HG03442 (cell line): ENCODE measurements at regions not wholly inside any gene's neighbourhood (a gene's known extent, or its start where the extent isn't known, plus 50 kb on each side); places are given as distances from the start of the nearest gene placed in this dataset.

Experiments
- ATAC-seq: cut with Tn5 transposase; IDR thresholded peaks from one replicate; pipeline ENCODE4 v1.9.1; 2021; ENCODE audit warnings: mild to moderate bottlenecking, moderate library complexity; ENCODE audit not compliant: unreplicated experiment

- ATAC-seq: no peak
Observed at GRCh38 chrX:43005561-43005960, 227.6 kb upstream of the PPP1R2C start.

- ATAC-seq: no peak
Observed at GRCh38 chrX:43008356-43008755, 230.4 kb upstream of the PPP1R2C start.

- ATAC-seq: no peak
Observed at GRCh38 chrX:43016021-43016420, 238.1 kb upstream of the PPP1R2C start.

- ATAC-seq: no peak
Observed at GRCh38 chrX:43018031-43018430, 240.1 kb upstream of the PPP1R2C start.

- ATAC-seq: no peak
Observed at GRCh38 chrX:43019021-43019420, 241.1 kb upstream of the PPP1R2C start.

- no peak for ATAC-seq
Observed at GRCh38 chrX:43025806-43026315, 247.9 kb upstream of the PPP1R2C start.

- ATAC-seq: no peak
Observed at GRCh38 chrX:43064096-43064495, 286.1 kb upstream of the PPP1R2C start.

- no peak for ATAC-seq
Observed at GRCh38 chrX:43065978-43066377, 288.0 kb upstream of the PPP1R2C start.

- ATAC-seq: no peak
Observed at GRCh38 chrX:43068639-43069038, 290.7 kb upstream of the PPP1R2C start.

- no peak for ATAC-seq
Observed at GRCh38 chrX:43083016-43083415, 305.1 kb upstream of the PPP1R2C start.

- ATAC-seq: no peak
Observed at GRCh38 chrX:43087830-43088229, 309.9 kb upstream of the PPP1R2C start.

- no peak for ATAC-seq
Observed at GRCh38 chrX:43096830-43097229, 318.9 kb upstream of the PPP1R2C start.

- no peak for ATAC-seq
Observed at GRCh38 chrX:43106009-43106408, 328.0 kb upstream of the PPP1R2C start.

- ATAC-seq: no peak
Observed at GRCh38 chrX:43108828-43109227, 330.9 kb upstream of the PPP1R2C start.

- ATAC-seq: no peak
Observed at GRCh38 chrX:43121637-43122036, 343.7 kb upstream of the PPP1R2C start.

GRCh38 chrX:43139645-43140044 lies 361.7 kb upstream of the PPP1R2C start:
- ATAC-seq: no peak

GRCh38 chrX:43140582-43140981 lies 362.6 kb upstream of the PPP1R2C start:
- no peak for ATAC-seq

- no peak for ATAC-seq
Observed at GRCh38 chrX:43141885-43142284, 363.9 kb upstream of the PPP1R2C start.

- no peak for ATAC-seq
Observed at GRCh38 chrX:43148305-43148704, 370.3 kb upstream of the PPP1R2C start.

- no peak for ATAC-seq
Observed at GRCh38 chrX:43165343-43165920, 387.5 kb upstream of the PPP1R2C start.

GRCh38 chrX:43166874-43167273 lies 388.9 kb upstream of the PPP1R2C start:
- no peak for ATAC-seq

GRCh38 chrX:43175434-43175833 lies 397.5 kb upstream of the PPP1R2C start:
- no peak for ATAC-seq

- ATAC-seq: no peak
Observed at GRCh38 chrX:43176686-43177085, 398.7 kb upstream of the PPP1R2C start.
